A673 (cell line): ENCODE measurements at regions not wholly inside any gene's neighbourhood (a gene's known extent, or its start where the extent isn't known, plus 50 kb on each side); places are given as distances from the start of the nearest gene placed in this dataset.

ENCODE experiments used
- BruUV-seq: library from RNA; stranded (reverse); fragments of 400-500 nt; replicated peaks from 2 replicates; lab custom pipeline; 2021; lab: Mats Ljungman, UMichigan
- CTCF ChIA-PET: fragments of 300-600 bp; sonication (Branson Sonifier 250); formaldehyde crosslinking; loops from one replicate; lab custom pipeline; 2022; ENCODE audit warnings: antibody characterized with exemption; lab: Charles Lee
- POLR2A ChIA-PET: fragments of 300-600 bp; sonication (Branson Sonifier 250); formaldehyde crosslinking; loops from one replicate; lab custom pipeline; 2022; ENCODE audit warnings: antibody characterized with exemption; ENCODE audit not compliant: low non-redundant PET; lab: Charles Lee
- DNase-seq: peaks from one replicate; pipeline ENCODE4 v3.0.0-alpha.2; 2015; ENCODE audit warnings: low spot score
- H3K27ac ChIP-seq: fragments of 200-600 bp; sonication (generic); 2 replicates; pipeline ENCODE4 v1.5.1; 2016; ENCODE audit warnings: mixed run types, low read depth, mild to moderate bottlenecking, mixed read lengths, antibody characterized with exemption, low read length; ENCODE audit not compliant: poor library complexity, severe bottlenecking
- H3K27me3 ChIP-seq: fragments of 200-600 bp; sonication (generic); replicated peaks from 2 replicates; pipeline ENCODE4 v1.6.1; 2017; ENCODE audit warnings: mixed run types, low read depth, mild to moderate bottlenecking, mixed read lengths, antibody characterized with exemption, low read length; ENCODE audit not compliant: insufficient read depth, poor library complexity
- H3K36me3 ChIP-seq: fragments of 200-600 bp; sonication (generic); 2 replicates; pipeline ENCODE4 v1.6.1; 2016; ENCODE audit warnings: mixed run types, mild to moderate bottlenecking, mixed read lengths, antibody characterized with exemption, low read length; ENCODE audit not compliant: insufficient read depth, poor library complexity, severe bottlenecking
- H3K4me1 ChIP-seq: fragments of 200-600 bp; sonication (generic); 2 replicates; pipeline ENCODE4 v1.6.1; 2017; ENCODE audit warnings: mixed run types, mild to moderate bottlenecking, mixed read lengths, antibody characterized with exemption, low read length; ENCODE audit not compliant: insufficient read depth, poor library complexity, severe bottlenecking
- H3K4me3 ChIP-seq: fragments of 200-600 bp; sonication (generic); 2 replicates; pipeline ENCODE4 v1.5.1; 2016; ENCODE audit warnings: low read depth, mixed run types, mild to moderate bottlenecking, mixed read lengths, low read length; ENCODE audit not compliant: poor library complexity, severe bottlenecking
- H3K9me3 ChIP-seq: fragments of 200-600 bp; sonication (generic); 2 replicates; pipeline ENCODE4 v1.6.1; 2016; ENCODE audit warnings: mixed run types, low read depth, mild to moderate bottlenecking, mixed read lengths, antibody characterized with exemption, low read length; ENCODE audit not compliant: poor library complexity, severe bottlenecking
- EZH2 ChIP-seq: fragments of 200-600 bp; sonication (generic); IDR thresholded peaks from 2 replicates; pipeline ENCODE4 v1.6.1; 2017; ENCODE audit warnings: borderline replicate concordance, low read depth, mild to moderate bottlenecking, mixed read lengths, antibody characterized with exemption, low read length; ENCODE audit not compliant: poor library complexity, severe bottlenecking
- intact Hi-C: fragments of 100-400 bp; cut with micrococcal nuclease; formaldehyde crosslinking; loops from one replicate; pipeline ENCODE4 v1.10.0; 2022; ENCODE audit not compliant: unreplicated experiment
- TF ChIP-seq, protein P1 (sequence below): fragments of 300-800, 200-600 bp; sonication (generic); conservative IDR thresholded peaks from 2 replicates; pipeline ENCODE4 v1.5.1; 2017; ENCODE audit warnings: low read depth, mild to moderate bottlenecking, antibody characterized with exemption, low read length, moderate library complexity, mixed read lengths

DNA sequence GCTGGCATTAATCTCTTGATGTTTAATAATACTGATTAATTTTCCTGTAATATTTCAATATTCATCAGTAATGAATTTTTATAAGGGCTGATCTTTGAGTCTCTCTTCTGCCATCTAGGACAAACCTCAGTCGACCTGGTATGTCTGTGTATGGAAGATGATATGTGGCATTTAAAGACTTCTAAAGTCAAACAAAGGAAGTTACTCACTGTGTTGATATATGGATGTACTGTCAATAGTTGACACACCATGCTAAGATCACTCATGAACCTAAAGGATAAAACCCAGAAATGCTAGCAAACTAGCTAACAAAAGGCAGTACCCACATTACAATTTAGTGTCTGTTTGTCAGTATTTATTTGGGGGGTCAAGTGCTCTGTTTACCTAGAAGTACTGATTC lies 380.7 kb upstream of the GOT2 start:
- ChIA-PET CTCF (no interaction called here), POLR2A (no interaction called here)
- no peak for TF ChIP-seq EZH2
- TF ChIP-seq, protein P1, sequence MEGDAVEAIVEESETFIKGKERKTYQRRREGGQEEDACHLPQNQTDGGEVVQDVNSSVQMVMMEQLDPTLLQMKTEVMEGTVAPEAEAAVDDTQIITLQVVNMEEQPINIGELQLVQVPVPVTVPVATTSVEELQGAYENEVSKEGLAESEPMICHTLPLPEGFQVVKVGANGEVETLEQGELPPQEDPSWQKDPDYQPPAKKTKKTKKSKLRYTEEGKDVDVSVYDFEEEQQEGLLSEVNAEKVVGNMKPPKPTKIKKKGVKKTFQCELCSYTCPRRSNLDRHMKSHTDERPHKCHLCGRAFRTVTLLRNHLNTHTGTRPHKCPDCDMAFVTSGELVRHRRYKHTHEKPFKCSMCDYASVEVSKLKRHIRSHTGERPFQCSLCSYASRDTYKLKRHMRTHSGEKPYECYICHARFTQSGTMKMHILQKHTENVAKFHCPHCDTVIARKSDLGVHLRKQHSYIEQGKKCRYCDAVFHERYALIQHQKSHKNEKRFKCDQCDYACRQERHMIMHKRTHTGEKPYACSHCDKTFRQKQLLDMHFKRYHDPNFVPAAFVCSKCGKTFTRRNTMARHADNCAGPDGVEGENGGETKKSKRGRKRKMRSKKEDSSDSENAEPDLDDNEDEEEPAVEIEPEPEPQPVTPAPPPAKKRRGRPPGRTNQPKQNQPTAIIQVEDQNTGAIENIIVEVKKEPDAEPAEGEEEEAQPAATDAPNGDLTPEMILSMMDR = no peak
- Histone ChIP-seq H3K36me3 (no peaks in the 10 kb centered on the region), H3K9me3 (no peaks in the 10 kb centered on the region), H3K4me3 (no peak overlapping the region), H3K27ac (no peak overlapping the region), H3K27me3 (no peaks in the 10 kb centered on the region), H3K4me1 (no peaks in the 10 kb centered on the region)
- intact Hi-C loops = no loop called here
- no peak for DNase-seq
- BruUV-seq = no TSS peak

DNA sequence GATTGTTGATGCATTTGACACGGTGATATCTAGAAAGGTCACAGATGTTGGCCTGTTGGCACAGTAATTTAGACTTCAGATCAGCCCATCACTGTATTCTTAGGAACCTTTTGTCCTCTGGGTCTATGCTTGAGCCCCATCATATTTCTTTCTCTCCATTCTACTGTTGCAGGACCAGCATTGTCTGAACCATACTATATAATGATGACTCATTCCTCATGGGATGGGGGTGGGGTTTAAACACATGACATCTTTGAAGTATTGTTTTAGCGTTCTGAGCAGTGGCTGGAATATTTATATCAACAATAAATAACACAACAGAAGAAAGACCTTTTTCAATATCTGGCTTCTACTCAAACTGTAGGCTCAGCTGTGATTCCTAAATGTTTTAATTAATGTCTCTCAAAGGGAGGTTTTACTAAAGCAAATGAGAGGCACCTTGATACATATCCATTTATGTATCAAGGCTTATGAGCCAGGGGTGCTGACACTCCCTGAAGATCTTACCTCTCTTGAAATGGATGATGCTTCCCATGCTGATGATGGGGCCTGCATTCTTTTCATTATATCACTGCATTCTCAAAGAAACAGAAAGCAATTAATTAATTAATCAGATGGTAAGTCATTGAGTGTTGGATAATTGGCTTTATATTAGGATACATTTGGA lies 379.0 kb upstream of the GOT2 start:
- POLR2A ChIA-PET = no interaction called here
- intact Hi-C loops = no loop called here
- CTCF ChIA-PET = no interaction called here

DNA sequence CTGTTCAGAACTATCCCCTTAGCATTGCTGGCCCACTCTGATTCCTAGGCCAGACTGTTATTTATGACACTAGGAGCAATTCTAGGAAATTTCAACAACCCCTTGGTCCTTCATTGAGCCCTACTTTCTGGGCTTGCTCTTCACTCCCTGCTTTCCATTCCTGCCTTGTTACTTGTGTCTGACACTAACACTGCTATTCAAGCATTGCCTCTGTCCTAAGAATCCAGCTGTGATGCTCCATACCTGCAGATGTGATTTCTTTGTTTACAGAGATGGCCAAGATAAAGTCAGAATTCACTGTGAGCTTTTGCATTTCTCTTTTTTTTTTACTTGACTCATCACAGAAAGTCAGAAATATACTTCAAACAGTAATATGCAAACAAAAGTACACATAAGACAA lies 377.2 kb upstream of the GOT2 start:
- no TSS peak for BruUV-seq
- Histone ChIP-seq H3K27me3 (no peaks in the 10 kb centered on the region), H3K4me3 (no peak overlapping the region), H3K9me3 (no peaks in the 10 kb centered on the region), H3K4me1 (no peaks in the 10 kb centered on the region), H3K27ac (no peak overlapping the region), H3K36me3 (no peaks in the 10 kb centered on the region)
- DNase-seq = no peak
- intact Hi-C loops = no loop called here
- ChIA-PET POLR2A (no interaction called here), CTCF (no interaction called here)
- TF ChIP-seq, protein P1 = no peak
- no peak for TF ChIP-seq EZH2

More for the DNA sequence above, 379.0 kb upstream of the GOT2 start:
- Histone ChIP-seq H3K27me3 (no peaks in the 10 kb centered on the region), H3K9me3 (no peaks in the 10 kb centered on the region), H3K4me1 (no peaks in the 10 kb centered on the region), H3K27ac (no peak overlapping the region), H3K4me3 (no peak overlapping the region), H3K36me3 (no peaks in the 10 kb centered on the region)
- no TSS peak for BruUV-seq
- TF ChIP-seq, protein P1 = no peak
- TF ChIP-seq EZH2 = no peak
- DNase-seq = no peak
